HG02642 (cell line): ENCODE measurements at regions not wholly inside any gene's neighbourhood (a gene's known extent, or its start where the extent isn't known, plus 50 kb on each side); places are given as distances from the start of the nearest gene placed in this dataset.
A peak's percentile ranks its signal among the peaks of the same experiment; 100 is the strongest.
"Not testable (repeated sequence)": the region's sequence is repeated elsewhere in the genome, so short reads cannot be mapped to it uniquely, and the experiment has no call there.

ENCODE experiments used
- ATAC-seq: cut with Tn5 transposase; IDR thresholded peaks from one replicate; pipeline ENCODE4 v1.9.1; 2021; ENCODE audit warnings: mild to moderate bottlenecking; ENCODE audit not compliant: unreplicated experiment, poor library complexity

DNA sequence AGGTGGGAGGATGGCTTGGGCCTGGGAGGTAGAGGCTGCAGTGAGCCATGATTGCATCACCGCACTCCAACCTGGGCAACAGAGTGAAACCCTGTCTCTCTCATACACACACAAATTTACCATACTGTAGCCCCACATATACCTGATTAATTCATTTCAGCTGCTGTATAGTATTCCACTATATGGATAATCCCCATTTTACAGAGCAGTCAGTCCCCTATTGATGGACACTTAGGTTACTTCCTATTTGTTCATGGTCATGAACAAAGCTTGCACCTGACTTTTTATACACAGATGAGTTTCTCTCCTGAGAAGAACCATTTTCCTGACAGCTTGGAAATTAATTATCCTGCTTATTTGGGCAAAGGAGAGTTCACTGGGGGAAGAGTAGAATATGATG is 59.2 kb downstream of the EMX2 start:
- no peak for ATAC-seq

DNA sequence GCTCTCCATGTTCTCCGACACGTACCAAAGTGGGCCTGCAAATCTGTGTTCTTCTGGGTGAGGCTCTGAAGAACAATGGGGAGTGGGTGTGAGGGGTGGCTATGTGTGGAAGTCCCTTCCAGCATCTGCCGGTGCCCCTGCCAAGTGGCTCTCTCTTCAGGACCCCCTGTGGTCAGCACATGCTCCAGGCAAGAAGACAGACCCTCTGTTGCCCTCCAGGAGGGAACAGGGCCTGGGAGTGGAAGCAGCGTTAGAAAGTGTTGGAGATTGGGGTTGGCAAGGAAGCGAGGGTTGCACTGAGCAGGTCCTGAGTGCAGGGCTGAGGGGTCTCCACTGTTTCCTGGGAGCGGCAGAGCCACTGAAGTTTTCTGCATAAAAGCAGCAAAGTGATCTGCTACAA is 60.5 kb downstream of the EMX2 start:
- no peak for ATAC-seq

DNA sequence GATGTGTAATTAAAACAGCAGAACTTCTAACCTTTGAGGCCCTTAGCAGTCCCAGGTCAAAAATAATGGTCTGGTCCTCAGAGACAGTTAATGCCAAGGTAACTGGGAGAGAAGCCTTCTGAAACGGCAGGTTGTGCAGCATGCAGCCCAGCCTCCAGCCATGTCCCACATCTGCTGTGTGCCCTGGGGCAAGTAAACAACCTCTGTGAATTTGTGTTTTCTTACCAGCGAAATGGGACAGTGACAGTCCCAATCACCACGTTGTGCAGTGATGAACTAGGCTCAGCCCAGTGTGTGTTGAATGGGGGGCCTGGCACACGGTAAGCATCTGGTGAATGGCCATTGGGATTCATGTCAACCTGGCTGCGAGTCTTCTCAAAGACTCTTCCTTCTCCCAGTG is 61.2 kb downstream of the EMX2 start:
- no peak for ATAC-seq

DNA sequence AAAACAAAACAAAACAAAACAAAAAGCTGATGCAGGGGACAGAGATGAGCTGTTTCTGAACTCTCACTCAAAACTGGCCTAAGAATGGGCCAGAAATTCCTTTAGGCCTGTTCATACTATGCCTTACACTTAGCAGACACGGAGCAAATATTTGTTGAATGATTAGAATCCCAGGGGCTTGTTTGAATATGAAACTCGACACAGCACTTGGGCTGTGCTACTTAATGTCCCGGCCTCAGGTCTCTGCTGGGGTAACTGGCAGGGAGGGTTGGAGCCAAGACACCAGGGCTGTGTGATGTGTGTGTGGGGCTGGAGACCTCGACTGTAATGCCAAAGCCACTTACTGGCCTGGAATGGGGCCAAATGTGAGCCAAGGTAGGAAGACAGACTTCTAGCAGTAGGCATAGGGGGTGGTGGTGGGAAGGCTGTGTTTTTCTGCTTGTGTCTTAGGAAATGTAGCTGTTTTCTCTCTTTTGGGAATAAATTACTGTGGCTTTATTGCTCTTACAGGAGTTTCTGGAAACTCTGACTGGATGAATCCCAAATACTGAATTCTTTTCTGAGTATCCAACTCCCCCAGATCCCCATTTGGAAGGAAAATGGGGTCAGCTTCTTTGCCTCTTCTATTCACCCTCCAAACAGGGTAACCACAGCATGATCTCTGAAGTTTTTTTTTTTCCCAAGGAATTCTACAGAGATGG is 66.7 kb downstream of the EMX2 start:
- no peak for ATAC-seq

DNA sequence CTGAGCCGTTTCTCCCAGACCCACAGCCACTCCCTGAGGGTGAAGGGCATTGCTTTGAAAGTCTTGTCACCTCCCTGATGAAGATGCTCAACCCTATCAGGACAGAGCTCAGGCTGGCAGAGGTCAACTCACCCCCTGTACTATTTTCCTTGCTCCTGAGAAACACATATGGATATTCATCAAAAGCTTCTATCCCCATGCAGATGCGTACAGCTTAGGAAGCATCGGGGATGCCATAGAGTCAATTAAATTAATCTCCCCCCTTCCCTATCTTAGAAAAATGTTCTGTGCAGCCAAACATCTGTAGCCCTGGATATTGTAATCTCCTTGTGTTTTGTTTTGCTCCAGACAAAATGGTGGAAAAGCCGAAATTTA is 67.2 kb downstream of the EMX2 start:
- ATAC-seq, result no peak

DNA sequence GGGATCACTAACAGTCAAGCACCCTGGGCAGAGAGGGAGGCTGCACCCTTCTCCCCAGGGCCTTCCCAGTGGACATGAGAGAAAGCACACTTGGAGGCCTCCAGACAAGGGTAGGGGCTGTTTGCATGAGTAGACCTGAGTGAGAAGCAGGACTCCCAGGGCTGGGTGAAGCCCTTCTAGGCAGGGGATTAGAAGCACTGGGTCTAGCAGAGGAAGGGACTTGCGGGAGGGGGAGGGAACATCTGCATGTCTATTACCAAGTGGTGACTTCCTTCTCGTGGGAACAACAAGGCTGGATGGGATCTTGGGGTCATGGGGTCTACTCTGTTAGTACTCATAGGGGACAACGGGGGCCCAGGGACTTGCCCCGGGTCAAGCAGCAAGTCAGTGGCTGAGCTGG is 67.8 kb downstream of the EMX2 start:
- ATAC-seq, result no peak

DNA sequence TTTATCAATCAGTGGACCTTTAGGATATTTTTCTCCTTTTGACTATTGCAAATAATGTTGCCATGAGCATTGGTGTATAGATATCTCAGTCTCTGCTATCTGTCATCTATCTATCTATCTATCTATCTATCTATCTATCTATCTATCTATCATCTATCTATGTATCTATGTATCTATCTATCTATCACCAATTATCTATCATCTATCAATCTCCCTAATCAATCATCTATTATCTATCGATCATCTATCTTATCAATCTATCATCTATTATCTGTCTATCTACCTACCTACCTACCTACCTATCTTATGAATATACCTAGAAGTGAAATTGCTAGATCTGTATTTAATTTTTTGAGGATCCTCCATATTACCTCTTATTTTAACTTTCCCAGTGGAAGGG is 69.6 kb downstream of the EMX2 start:
- ATAC-seq, result no peak

DNA sequence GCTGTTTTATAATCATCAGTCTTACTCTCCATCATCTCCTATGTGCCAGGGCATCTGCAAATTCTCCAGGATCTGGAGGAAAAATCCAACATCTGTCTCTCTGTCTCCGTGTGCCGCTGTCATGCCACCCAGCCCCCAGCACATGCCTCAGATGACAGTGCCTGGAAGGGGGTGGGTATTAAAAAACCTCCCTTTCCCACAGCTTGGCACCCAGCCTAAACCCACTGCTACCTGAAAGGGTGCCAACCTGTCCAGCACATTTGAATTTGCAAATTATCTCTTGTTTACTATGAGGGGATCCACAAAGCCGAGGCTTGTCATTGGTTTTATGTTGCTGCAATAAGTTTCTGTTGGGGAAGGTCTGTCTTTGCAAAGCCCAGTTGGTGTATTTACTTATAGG is 73.1 kb downstream of the EMX2 start:
- no peak for ATAC-seq

DNA sequence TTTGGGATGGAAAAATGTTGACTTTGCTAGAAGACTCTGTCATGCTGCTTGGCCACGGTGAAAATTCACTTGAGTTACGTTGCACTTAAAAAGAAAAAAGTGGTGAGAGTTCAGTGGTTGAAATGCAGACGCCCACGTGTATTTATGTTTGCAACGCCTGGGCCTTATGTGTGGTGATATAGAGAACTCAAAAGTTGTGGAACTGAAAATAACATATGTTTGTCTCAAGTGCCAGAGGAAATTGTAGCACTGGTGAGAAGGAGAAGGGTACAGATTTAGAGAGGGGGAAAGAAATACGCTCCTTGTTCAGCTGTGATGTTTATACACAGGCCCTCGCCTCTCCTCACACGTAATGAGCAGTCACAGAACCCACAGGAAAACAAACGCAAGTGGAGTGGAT is 73.6 kb downstream of the EMX2 start:
- ATAC-seq, result peak; percentile 56

DNA sequence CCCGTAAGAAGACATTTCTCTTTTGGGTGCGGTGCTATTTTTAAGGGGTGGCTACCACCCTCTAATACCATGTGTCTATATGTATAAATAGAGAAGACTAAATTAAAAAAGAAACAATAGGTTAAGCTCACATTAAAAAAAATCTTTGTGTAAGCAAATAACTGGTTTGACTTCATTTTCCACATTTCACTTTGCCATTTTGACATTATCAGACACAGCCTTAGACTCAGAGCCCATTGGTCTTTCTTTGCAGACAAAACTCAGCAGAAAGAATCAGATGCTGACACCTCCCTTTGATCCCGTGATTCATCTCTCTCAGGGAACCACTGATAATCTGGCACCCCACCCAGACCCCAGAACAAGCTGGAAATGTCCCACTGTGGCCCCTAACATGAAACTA is 74.5 kb downstream of the EMX2 start:
- no peak for ATAC-seq

DNA sequence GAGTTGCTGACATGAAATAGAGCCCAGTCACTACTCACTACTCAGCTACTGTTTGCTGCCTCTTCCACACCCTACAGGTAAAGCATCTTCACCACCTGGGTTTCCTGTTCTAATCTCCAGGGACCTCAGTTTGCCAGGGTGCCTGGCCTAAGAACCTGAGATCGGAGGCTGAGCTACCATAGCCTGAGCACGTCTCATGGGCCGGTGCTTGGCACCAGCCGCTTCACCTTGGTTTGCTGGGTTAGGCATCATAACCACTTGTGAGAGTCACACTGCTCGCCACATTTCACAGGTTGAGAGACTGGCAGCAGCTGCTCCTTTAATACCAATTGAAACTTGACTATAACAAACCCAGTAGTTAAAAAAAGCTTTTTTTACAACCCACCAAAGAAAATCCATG is 75.1 kb downstream of the EMX2 start:
- no peak for ATAC-seq

DNA sequence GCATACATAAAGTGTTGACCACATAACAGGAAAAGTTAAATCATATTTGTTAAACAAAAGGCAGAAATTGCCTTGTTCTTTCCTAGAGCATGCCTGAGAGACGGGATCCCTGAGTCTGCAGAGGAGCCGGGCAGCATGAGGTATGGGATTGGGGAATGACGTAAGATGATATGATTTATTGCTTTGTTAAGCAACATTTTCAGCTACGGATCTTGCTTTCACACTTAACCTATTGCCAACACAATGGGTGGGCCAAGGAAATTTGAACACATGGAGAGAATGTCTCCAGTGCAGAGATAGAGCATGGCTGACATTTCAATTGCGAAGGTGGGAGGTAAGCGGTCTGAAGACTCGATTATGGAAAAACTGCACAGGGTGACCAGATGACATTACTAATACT is 76.7 kb downstream of the EMX2 start:
- no peak for ATAC-seq

DNA sequence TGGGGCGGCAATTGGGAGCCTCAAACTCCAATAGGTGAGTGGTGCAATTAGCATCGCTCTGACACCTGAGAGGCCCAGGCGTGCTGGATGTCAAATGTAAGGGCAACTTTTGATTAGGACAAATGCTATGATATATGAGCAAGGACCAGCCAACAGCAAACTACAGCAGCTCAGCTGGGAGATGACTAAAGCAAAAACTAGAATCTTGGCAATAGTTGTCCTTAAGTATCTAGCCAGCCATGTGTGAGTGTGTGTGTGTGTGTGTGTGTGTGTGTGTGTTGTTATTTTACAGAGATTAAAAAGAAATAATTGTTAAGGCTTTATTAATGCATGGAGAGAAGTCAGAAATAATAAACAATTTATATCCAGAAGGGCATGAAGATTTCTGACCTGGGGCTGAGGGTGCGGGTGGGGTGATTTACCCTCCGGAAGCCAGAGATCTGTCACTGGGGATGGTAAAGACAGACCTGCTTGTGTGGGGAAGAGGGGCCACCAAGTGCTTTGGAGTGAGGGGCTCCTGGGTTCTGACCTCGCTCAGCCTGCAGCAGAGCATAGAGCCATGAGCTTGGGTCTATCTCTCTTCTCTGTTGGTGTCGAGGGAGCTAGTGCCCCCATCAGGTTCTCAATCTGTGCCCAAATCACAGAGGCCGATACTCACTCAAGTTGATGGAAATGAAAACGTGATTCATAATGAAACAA is 77.3 kb downstream of the EMX2 start:
- ATAC-seq, result no peak

DNA sequence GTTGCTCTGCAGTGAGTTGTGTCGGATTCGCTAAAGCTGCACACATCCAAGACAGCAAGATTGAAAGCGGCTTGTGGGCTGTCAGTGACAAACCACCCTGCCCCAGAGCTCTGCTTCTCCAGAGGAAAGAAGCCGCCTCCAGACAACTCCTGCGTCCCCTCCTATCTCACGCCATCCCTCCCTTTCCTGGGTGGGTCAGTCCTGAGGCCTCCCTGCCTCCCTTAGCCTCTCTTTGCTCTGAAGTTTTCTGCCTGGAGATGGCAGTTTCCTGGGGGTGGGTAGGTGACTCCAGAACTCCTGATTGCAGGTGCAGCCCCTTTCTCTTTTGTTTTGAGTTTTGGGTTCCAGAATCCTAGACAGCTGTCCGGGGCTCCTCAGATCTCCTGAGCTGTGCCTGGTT is 78.7 kb downstream of the EMX2 start:
- ATAC-seq, result no peak

DNA sequence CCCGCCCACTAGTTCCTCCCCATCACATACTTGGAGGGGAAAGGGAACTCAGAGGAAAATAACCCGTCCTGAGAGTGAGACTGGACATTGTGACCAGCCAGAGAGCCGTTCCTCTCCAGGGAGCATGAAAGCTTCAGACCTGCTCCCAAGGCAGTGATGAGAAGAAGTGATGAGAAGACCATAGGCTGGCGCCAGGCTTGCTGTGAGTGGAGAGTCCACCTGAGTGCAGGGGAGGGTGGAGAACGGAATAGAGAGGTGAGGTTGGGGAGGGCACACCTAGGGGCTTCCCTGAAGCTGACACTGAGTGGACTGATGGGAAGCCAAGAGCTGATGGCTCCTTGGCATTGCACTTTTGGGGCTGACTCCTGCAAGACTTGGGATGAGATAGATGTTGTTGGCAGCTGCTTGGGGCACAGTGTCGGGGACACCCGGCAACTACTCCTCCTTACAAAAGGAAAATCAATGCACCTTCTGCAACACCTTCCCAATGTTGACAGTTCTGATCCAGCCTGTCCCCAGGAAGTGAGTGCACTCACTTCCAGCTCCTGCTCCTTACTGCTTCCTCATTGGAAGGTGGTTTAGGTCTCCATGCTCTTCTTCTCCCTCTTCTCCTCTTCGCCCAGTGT is 79.4 kb downstream of the EMX2 start:
- no peak for ATAC-seq

DNA sequence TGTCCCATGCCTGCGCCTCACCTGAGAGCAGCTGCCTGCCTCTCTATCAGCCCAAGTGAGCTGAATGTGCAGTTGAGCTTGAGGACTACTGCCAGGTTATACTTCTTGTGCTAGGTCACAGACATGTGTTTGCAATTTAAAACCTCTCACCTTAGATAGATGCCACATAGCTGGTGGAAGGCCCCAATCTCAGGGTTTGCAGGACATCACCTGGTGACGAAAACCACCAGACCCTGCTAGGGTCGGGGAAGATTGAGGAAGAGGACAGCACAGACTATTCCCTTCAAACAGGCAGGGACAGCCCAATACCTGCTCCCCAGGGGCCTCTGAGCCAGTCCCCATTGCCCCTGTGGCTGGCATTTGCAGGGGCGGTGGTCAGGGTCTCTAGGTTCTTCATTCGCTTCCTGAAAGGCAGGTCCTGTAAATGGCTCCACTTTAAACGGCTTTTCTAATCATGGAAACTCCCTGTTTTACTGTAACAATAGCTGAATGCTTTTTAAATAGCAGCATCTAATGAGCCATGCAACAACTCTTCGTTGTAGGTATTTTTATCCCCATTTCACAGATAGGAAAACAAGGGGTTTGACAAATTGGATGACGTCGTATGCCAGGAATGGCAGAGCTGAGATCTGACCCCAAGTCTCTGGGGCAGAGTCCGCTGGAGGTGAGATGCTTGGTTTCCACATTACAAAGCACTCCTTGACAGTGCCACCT is 80.1 kb downstream of the EMX2 start:
- ATAC-seq, result no peak

DNA sequence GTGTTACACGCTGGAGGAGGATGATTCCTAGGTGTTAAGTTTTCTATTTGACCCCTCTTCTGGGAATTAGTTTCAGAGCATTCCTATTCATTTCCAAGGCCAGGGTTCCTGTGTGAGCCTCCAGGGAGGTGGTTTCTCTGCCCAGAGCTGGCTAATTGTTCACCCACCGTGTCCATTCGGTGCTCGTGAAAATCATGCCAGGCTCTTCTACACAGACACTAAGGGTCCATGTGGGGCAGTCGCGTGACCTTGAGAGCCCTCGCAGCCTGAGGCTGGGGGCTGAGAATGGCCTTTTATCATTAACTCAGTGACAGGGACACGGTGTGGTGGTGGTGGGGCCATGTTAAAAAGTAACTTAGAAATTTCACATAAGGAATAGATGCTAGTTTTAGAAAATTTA is 83.7 kb downstream of the EMX2 start:
- no peak for ATAC-seq

DNA sequence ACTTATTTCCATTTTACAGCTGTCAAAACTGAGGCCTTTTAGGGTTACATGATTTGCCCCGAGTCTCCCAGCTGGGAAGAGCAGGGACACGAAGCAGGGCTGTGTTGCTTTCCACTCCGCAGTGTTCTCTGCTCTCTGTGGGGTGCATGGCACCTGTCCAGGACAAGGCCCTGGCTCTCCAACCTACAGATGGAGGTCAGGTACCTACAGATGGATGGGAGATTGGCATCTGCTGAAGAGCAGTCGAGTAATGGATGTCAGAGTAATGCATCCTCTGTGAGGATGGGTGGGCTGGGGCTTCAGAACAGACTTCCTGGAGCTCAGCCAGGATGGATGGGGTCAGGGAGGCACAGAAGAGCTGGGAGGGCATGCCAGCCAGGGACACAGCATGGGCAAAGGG is 85.0 kb downstream of the EMX2 start:
- no peak for ATAC-seq

DNA sequence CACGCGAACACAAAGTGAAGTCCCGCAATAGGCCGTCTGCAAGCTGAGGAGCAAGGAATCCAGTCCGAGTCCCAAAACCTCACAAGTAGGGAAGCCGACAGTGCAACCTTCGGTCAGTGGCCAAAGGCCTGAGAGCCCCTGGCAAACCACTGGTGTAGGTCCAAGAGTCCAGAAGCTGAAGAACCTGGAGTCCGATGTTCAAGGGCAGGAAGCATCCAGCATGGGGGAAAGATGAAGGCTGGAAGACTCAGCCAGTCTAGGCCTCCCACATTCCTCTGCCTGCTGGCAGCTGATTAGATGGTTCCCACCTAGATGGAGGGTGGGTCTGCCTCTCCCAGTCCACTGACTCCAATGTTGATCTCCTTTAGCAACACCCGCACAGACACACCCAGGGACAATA is 87.2 kb downstream of the EMX2 start:
- ATAC-seq, result not testable (repeated sequence)

DNA sequence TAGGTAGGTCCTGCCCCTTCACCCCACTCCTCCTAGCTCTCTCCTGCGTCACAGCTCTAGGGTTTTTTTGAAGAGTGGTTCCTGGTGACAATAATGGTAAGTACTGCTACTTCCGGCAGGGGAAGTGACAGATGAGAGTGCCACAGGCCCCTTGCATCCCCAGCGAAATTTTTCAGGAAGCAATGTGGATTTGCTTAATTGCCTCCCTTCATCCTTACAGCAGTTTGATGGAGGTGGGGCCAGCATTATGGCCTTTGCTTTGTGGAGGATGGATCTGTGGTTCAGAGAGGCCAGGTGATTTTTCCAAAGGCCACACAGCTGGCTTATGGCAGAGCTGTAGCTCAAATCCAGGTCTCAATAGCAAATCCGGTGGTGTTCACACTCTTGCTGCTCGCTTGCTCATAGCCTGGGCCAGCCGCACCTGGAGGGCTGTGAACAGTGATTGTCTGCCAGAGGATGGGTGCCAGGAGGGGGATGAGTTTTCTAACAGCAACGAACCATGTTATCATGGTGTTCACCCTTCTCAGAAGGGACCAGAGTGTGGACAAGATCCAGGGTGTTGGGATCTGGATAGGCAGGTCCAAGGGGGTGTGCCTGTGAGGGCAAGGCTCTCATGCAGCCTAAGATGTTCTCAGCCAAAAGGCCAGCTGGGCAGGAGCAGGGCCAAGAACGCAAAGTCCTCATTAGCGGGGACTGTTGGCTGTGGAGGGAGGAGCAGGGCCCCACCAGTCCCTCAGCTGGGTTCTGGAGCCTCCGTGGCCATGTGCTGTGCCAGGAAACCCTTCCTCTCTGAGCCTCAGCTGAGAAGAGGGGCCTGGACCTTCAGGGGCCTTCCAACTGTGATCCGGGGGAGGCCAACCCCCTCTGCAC is 89.0 kb downstream of the EMX2 start:
- ATAC-seq, result no peak
